ENCODE measurements at regions not wholly inside any gene's neighbourhood (a gene's known extent, or its start where the extent isn't known, plus 50 kb on each side); places are given as distances from the start of the nearest gene placed in this dataset.

- H3K4me1 ChIP-seq: no peaks in the 10 kb centered on the region
- intact Hi-C loops (cut with DNase I): no loop called here
- ATAC-seq (no peak), DNase-seq (no peak)
- no peaks in the 10 kb centered on the region for H3K36me3 ChIP-seq
- no peaks in the 10 kb centered on the region for H3K9me3 ChIP-seq
- TF ChIP-seq, protein P1, sequence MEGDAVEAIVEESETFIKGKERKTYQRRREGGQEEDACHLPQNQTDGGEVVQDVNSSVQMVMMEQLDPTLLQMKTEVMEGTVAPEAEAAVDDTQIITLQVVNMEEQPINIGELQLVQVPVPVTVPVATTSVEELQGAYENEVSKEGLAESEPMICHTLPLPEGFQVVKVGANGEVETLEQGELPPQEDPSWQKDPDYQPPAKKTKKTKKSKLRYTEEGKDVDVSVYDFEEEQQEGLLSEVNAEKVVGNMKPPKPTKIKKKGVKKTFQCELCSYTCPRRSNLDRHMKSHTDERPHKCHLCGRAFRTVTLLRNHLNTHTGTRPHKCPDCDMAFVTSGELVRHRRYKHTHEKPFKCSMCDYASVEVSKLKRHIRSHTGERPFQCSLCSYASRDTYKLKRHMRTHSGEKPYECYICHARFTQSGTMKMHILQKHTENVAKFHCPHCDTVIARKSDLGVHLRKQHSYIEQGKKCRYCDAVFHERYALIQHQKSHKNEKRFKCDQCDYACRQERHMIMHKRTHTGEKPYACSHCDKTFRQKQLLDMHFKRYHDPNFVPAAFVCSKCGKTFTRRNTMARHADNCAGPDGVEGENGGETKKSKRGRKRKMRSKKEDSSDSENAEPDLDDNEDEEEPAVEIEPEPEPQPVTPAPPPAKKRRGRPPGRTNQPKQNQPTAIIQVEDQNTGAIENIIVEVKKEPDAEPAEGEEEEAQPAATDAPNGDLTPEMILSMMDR (IDR thresholded peaks at IDR 0.05): no peak
- no peak overlapping the region for H3K27ac ChIP-seq
- H3K27me3 ChIP-seq (ENCODE audit: low read depth): no peaks in the 10 kb centered on the region
- H3K4me3 ChIP-seq: no peak overlapping the region
Measured at GRCh38 chr10:91049296-91049987, 128.6 kb upstream of the ANKRD1 start.

GRCh38 chr10:91049988-91050360 is 129.1 kb upstream of the ANKRD1 start:
- ATAC-seq: no peak

GRCh38 chr10:91050371-91051034 is 129.6 kb upstream of the ANKRD1 start:
- Histone ChIP-seq H3K27ac (no peak overlapping the region), H3K4me1 (no peaks in the 10 kb centered on the region), H3K36me3 (no peaks in the 10 kb centered on the region), H3K27me3 (ENCODE audit: low read depth) (no peaks in the 10 kb centered on the region), H3K9me3 (no peaks in the 10 kb centered on the region), H3K4me3 (no peak overlapping the region)
- TF ChIP-seq, protein P1 (IDR thresholded peaks at IDR 0.05): no peak
- no peak for DNase-seq
- intact Hi-C loops (cut with DNase I): no loop called here
- ATAC-seq: no peak

More at GRCh38 chr10:91049988-91050360, 129.1 kb upstream of the ANKRD1 start:
- no peaks in the 10 kb centered on the region for H3K4me1 ChIP-seq
- TF ChIP-seq, protein P1 (IDR thresholded peaks at IDR 0.05): no peak
- no peak overlapping the region for H3K27ac ChIP-seq
- H3K36me3 ChIP-seq: no peaks in the 10 kb centered on the region
- H3K4me3 ChIP-seq: no peak overlapping the region
- DNase-seq: no peak
- H3K27me3 ChIP-seq (ENCODE audit: low read depth): no peaks in the 10 kb centered on the region
- intact Hi-C loops (cut with DNase I): no loop called here
- H3K9me3 ChIP-seq: no peaks in the 10 kb centered on the region

GRCh38 chr10:91051829-91052228 is 130.9 kb upstream of the ANKRD1 start:
- H3K27ac ChIP-seq: no peak overlapping the region
- intact Hi-C loops (cut with DNase I): no loop called here

DNA sequence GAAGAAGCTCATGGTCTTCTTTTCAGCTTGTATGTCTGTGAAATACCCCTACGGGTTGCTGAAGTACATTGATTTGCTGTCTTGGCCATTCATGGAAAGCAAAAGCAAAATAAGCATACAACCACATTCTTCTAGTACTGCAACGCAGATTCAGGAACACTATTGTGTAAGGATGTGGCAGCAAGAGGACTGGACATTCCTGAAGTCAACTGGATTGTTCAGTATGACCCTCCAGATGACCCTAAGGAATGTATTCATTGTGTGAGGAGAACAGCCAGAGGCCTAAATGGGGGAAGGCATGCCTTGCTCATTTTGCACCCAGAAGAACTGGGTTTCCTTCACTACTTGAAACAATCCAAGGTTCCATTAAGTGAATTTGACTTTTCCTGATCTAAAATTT is 133.4 kb upstream of the ANKRD1 start:
- Histone ChIP-seq H3K4me3 (no peak overlapping the region), H3K9me3 (no peaks in the 10 kb centered on the region), H3K27me3 (ENCODE audit: low read depth) (no peaks in the 10 kb centered on the region), H3K27ac (no peak overlapping the region), H3K36me3 (no peaks in the 10 kb centered on the region), H3K4me1 (no peaks in the 10 kb centered on the region)
- peak in 1 of 2 donors; percentile 50 for ATAC-seq
- DNase-seq: no peak
- intact Hi-C loops (cut with DNase I): no loop called here
- TF ChIP-seq, protein P1 (IDR thresholded peaks at IDR 0.05): no peak

More at GRCh38 chr10:91051829-91052228, 130.9 kb upstream of the ANKRD1 start:
- Histone ChIP-seq H3K27me3 (ENCODE audit: low read depth) (no peaks in the 10 kb centered on the region), H3K4me3 (no peak overlapping the region), H3K4me1 (no peaks in the 10 kb centered on the region), H3K9me3 (no peaks in the 10 kb centered on the region), H3K36me3 (no peaks in the 10 kb centered on the region)
- TF ChIP-seq, protein P1 (IDR thresholded peaks at IDR 0.05): no peak
- ATAC-seq (no peak), DNase-seq (no peak)

All from lower lobe of right lung (tissue), 2 donors.